GM19328 (cell line): ENCODE measurements at regions not wholly inside any gene's neighbourhood (a gene's known extent, or its start where the extent isn't known, plus 50 kb on each side); places are given as distances from the start of the nearest gene placed in this dataset.

Experiments
- ATAC-seq: cut with Tn5 transposase; IDR thresholded peaks from one replicate; pipeline ENCODE4 v1.9.1; 2021; ENCODE audit warnings: mild to moderate bottlenecking, moderate library complexity; ENCODE audit not compliant: unreplicated experiment

DNA sequence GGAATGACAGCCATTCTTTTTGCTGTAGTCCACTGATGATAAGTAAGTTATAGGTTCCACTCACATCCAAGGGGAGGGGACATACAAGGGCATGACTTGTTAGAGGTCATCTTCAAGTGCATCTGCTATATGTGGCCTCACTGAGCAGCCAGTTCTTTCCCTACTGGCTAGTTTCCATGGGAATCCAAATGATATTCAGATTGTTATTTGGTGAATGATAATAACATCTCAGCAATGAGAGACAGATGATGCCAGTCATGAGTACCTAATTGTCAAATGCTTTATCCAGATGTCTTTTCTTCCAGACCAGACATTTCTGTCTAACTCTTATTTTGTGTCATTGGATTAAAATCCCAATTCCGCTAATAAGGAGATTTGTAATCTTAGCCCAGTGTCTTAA lies 460.4 kb upstream of the BOD1L1 start:
- no peak for ATAC-seq

- ATAC-seq, result no peak
Measured at GRCh38 chr4:14091531-14091930, 464.0 kb upstream of the BOD1L1 start.

- no peak for ATAC-seq
Measured at GRCh38 chr4:14091966-14092365, 464.4 kb upstream of the BOD1L1 start.

- ATAC-seq, result no peak
Measured at GRCh38 chr4:14092741-14093140, 465.2 kb upstream of the BOD1L1 start.

- ATAC-seq, result no peak
Measured at GRCh38 chr4:14095831-14096230, 468.3 kb upstream of the BOD1L1 start.

GRCh38 chr4:14096396-14096965 lies 469.0 kb upstream of the BOD1L1 start:
- ATAC-seq, result no peak

DNA sequence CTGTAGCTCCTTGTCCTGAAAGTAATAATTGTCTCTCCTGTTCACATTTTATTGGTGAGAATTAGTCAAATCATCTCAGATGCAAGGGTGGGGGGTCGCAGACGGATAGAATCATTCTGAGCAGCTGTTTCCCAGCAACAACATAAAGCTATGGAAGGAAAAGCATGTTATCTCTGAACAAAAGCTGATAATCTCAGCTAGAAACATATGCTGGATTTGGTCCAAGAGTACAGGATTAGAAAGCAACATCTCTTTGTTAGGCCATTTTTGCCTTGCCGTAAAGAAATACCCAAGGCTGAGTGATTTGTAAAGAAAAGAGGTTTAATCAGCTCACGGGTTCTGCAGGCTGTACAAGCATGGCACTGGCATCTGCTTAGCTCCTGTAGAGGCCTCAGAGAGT lies 472.8 kb upstream of the BOD1L1 start:
- no peak for ATAC-seq

- no peak for ATAC-seq
Measured at GRCh38 chr4:14110407-14110806, 482.9 kb upstream of the BOD1L1 start.

- no peak for ATAC-seq
Measured at GRCh38 chr4:14111730-14112181, 484.2 kb upstream of the BOD1L1 start.

GRCh38 chr4:14115106-14115505 lies 487.6 kb upstream of the BOD1L1 start:
- ATAC-seq, result no peak

GRCh38 chr4:14117575-14118238 lies 490.2 kb upstream of the BOD1L1 start:
- ATAC-seq, result no peak

GRCh38 chr4:14124816-14125215 lies 497.3 kb upstream of the BOD1L1 start:
- no peak for ATAC-seq

DNA sequence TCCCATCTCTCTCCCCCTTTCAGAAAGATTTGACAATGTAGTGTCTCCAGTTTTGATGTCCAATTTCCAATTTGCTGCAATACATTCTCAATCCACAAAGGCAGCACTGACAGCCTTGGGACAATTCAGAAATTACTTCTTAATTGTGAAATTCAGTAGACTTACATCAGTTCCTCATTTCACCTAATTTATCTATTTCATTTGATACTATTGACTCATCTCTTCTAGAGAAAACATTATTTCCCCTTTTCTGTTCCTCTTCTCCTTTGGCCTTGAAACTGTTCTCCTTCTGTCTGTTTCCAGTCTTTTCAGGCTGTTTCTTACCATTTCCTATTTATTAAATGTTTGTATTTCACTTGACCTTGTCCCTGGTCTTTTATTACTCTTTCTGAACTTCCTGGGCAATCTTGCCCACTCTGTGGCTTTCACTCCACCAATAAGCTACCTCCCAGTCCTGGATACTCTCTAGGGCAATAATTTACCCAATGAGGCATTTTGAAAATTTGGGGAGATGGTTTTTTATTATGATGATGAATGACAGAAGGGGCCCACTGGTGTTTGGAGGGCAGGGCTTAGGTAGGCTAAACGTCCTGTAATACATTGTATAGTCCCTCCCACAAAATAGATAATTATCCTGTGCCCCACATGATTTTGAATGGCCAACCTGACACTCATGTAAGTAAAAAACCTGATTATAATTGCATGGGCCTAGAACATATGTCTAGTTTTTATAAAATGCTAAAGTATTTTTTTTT lies 498.0 kb upstream of the BOD1L1 start:
- ATAC-seq, result peak; percentile 83

DNA sequence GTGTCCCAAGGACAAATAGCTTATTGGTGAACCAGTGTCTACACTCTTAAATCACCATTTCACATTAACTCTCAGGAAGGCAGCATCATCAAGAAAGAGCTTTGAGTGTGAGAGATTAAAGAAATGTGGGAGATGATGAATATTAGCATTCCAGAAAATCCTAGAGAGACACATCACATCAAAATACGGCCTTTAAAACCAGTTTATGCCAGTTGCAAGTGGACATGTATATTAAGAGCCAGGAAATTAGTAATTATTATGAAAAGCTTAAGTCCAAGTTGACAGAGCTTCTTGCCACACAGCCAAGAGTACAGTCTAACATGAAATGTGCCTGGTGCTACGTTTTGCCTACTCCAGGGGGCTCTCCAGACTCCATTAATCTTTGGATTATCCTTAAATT lies 503.0 kb upstream of the BOD1L1 start:
- no peak for ATAC-seq

- no peak for ATAC-seq
Measured at GRCh38 chr4:14131335-14131734, 503.8 kb upstream of the BOD1L1 start.

DNA sequence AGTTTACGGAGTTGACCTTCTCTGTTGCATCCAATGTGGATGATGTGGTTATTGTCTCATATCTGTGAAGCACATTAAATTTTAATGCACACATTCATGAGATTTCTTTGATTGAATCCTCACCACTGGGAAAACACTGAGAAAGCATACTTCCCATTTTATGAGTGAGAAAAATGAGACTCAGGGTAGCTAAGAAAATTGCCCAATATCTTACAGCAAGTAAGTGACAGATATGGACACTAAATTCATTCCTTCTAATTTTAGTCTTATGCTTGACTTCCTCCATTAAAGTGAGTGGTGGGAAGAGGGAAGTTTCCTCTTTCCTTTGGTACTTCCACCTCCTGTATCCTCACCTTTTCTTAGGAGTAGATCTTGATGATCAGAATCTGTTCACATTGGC lies 504.8 kb upstream of the BOD1L1 start:
- no peak for ATAC-seq

GRCh38 chr4:14138106-14138505 lies 510.6 kb upstream of the BOD1L1 start:
- ATAC-seq, result no peak

DNA sequence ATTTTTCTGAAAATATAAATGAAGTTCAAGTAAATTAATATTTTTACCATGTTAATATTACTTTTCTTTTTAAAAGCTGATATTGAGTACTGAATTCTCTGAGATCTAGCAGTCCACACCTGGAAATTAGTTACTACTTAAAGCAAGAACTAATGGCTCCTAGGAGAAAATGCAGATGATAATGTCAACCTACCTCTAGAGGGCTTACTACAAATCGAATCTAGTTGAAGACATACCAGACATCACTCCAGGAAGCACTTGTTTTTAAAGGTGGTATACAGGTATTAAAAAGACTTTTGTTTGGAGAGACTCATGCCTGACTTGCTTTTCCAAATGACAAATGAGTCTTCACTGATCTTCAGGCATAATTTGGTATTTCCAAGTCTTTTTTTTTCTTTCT lies 516.4 kb upstream of the BOD1L1 start:
- no peak for ATAC-seq

DNA sequence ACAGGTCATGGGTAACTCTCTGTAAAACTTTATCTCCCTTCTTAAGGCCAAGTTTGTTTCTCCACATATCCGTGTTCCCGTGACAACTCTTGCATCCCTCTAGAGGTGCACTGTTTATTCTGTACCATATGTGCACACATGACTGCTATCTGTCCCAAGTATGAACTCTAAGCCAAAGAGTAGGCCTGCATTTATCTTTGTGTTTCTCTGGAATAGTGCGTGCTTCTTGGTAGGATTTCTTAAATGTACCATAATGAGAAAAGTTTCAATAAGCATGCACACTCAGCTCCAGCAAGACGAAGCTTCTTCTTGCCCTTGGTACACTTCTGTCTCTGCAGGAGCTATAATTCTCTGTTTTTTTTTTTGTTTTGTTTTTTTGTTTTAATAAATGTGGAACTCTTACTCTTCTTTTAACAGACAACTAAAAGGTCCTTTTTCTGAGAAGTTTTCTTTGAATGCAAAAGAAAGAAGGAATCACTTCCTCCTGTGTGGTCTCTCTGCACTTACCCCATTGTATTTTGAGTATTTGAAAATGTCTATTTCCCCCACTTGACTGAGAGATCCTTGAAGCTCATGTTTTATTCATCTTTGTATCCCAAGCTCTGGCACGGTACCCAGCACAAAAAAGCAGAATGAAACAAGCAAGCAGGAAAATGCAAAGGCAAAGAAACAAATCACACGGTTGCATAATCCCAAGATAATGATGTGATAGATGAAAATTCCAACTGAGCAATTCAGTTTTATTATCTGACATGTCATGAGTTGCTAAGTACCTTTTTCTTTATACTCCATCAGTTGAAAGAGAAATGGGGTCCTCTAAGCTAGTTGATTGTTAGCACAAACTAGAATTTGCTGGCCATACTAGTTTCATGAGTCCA lies 521.9 kb upstream of the BOD1L1 start:
- ATAC-seq, result no peak

GRCh38 chr4:14151101-14151500 lies 523.6 kb upstream of the BOD1L1 start:
- no peak for ATAC-seq

DNA sequence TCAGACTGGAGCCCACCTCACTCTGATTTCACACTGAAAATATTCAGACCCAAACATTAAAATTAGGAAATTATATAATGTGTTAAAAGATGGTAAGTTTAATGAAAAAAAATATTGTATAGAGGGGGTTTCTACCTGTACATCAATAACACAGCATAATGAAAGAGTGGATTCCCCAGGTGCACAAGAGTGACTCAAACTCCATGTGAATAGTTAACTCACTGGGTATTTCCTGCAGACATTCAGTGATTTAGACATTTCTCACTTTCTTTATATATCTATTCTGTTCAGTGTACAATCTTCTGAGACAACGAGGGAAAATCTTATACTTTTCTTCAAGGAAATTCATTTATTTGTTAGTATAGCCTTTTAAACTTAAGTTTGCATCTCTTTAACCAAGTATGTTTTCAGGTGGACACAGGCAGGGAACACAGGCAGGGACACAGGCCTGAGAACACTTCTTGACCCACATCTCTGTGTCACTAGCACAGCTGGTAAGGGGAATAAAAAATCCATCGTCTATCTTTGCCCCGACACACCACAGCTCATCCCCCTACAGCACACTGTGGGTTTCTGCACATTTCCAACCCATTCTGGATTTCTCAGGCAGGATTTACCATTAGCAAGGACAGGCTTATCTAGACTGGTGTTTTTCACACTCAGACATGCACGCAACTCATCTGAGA lies 525.5 kb upstream of the BOD1L1 start:
- ATAC-seq, result peak; percentile 41
